NT2/D1 (cell line): ENCODE measurements at regions not wholly inside any gene's neighbourhood (a gene's known extent, or its start where the extent isn't known, plus 50 kb on each side); places are given as distances from the start of the nearest gene placed in this dataset.

ENCODE experiments used
- DNase-seq: peaks from one replicate; pipeline ENCODE4 v3.0.0-alpha.2; 2011; ENCODE audit warnings: low read depth, low spot score
- H3K27me3 ChIP-seq: 2 replicates; pipeline ENCODE4 v1.6.0; 2011; ENCODE audit warnings: mild to moderate bottlenecking; ENCODE audit not compliant: insufficient read length, insufficient read depth
- H3K36me3 ChIP-seq: 2 replicates; pipeline ENCODE4 v1.6.1; 2011; ENCODE audit warnings: mild to moderate bottlenecking, low read length, mixed read lengths; ENCODE audit not compliant: insufficient read depth, insufficient read length
- H3K4me1 ChIP-seq: 2 replicates; pipeline ENCODE4 v1.5.1; 2011; ENCODE audit not compliant: insufficient read depth, insufficient read length
- H3K4me3 ChIP-seq: 2 replicates; pipeline ENCODE4 v1.5.1; 2011; ENCODE audit warnings: low read depth; ENCODE audit not compliant: insufficient read length
- H3K9ac ChIP-seq: 2 replicates; pipeline ENCODE4 v1.6.0; 2011; ENCODE audit warnings: low read depth; ENCODE audit not compliant: insufficient read length
- H3K9me3 ChIP-seq: 2 replicates; pipeline ENCODE4 v1.5.1; 2011; ENCODE audit warnings: mild to moderate bottlenecking, low read length; ENCODE audit not compliant: insufficient read depth
- SUZ12 ChIP-seq: IDR thresholded peaks from 2 replicates; pipeline ENCODE4 v1.6.1; 2011; ENCODE audit not compliant: insufficient read length, insufficient read depth; ENCODE audit errors: extremely low read depth
- YY1 ChIP-seq: IDR thresholded peaks from 2 replicates; pipeline ENCODE4 v1.6.1; 2011; ENCODE audit not compliant: insufficient read length, insufficient read depth
- ZNF274 ChIP-seq: IDR thresholded peaks from 2 replicates; pipeline ENCODE4 v1.6.1; 2011; ENCODE audit warnings: mild to moderate bottlenecking, low read depth, low read length

DNA sequence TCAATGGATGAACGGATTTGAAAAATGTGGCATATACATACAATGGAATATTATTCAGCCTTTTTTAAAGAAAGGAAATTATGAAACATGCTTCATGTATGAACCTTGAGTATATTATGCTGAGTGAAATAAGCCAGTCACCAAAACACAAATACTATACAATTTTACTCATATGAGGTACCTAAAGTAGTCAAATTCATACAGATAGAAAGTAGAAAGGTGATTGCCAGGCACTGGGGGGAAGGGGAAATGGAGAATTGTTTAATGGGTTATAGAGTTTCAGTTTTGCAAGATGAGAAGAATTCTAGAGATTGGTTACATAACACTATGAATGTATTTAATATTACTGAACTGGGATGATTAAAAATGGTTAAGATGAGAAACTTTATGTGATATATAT is 171.4 kb downstream of the TMTC3 start:
- H3K36me3 ChIP-seq, result no peaks in the 10 kb centered on the region
- H3K4me1 ChIP-seq, result no peaks in the 10 kb centered on the region
- no peak overlapping the region for H3K9ac ChIP-seq
- no peaks in the 10 kb centered on the region for H3K27me3 ChIP-seq
- no peak for DNase-seq
- no peak overlapping the region for H3K4me3 ChIP-seq
- H3K9me3 ChIP-seq, result no peaks in the 10 kb centered on the region
- TF ChIP-seq SUZ12, result no peak
- TF ChIP-seq YY1, result no peak

DNA sequence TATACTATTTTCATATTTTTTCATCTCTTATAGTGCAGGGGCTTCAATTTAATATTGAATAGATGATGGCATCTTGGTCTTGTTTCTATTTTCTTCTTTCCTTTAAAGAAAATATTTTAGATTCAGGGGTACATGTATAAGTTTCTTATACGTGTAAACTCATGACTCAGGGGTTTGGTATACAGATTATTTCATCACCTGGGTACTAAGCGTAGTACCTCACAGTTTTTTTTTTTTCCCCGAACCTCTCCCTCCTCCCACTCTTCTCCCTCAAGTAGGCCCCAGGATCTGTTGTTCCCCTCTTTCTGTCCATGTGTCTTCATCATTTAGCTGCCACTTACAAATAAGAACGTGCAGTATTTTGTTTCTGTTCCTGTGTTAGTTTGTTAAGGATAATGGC is 172.6 kb downstream of the TMTC3 start:
- Histone ChIP-seq H3K27me3 (no peaks in the 10 kb centered on the region), H3K4me1 (no peaks in the 10 kb centered on the region), H3K9ac (no peak overlapping the region), H3K4me3 (no peak overlapping the region), H3K36me3 (no peaks in the 10 kb centered on the region), H3K9me3 (no peaks in the 10 kb centered on the region)
- DNase-seq, result no peak
- TF ChIP-seq SUZ12 (no peak), YY1 (no peak), ZNF274 (no peak)

DNA sequence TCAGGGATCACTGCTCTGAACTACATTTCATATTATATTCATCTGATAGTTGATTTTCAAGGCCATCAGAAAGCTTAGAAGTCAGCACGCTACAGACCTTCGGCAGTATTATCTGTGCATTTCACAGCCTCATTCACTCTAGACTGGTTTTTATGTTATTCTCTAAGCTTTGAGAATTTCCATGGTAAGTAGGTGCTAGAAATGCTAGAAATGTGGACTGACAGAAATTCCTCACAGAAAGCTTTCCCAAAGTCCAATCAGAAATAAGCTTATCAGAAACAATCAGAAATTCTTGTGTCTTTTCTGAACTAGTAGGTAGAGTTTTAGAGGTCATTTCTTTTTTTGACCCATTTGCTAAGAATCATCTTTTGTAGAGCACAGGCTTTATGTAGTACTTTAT is 176.6 kb downstream of the TMTC3 start:
- H3K9me3 ChIP-seq, result no peaks in the 10 kb centered on the region
- H3K36me3 ChIP-seq, result no peaks in the 10 kb centered on the region
- H3K9ac ChIP-seq, result no peak overlapping the region
- no peaks in the 10 kb centered on the region for H3K27me3 ChIP-seq
- H3K4me1 ChIP-seq, result no peaks in the 10 kb centered on the region
- TF ChIP-seq ZNF274 (no peak), SUZ12 (no peak), YY1 (no peak)
- DNase-seq, result no peak
- no peak overlapping the region for H3K4me3 ChIP-seq

DNA sequence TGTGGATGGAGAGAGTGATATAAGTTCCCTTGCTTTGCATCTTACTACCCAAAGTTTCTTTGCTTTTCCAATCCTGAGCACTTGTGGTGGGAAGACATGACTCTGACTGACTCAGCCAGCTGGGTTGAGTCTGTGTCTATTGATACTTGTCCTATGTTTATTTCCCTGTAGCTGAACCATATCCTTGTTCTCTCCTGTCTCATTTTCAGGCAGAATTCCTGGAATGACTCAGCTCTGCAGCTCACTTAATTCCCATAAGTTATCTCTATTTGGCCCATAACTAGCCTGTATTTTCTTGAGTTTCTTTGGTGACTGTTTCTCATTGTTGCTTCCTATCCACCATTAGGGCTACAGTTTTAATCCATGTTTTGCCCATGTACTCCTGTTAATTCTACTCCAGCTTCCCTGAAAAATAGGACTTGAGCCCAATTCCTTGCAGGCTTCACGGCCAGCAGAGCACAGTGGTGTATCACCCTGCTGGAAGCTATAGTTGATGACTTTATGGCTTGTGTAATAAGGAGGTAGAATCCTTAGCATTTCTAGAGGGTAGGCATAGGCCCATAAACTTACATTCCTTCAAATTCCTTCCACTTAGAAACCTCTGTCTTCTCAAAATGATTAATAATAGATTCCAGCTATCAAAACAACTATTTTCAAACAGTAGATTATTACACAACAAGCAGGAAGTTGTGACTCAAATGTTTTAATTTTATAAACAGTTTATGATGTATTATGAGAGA is 183.1 kb downstream of the TMTC3 start:
- H3K36me3 ChIP-seq, result no peaks in the 10 kb centered on the region
- H3K4me1 ChIP-seq, result no peaks in the 10 kb centered on the region
- H3K9ac ChIP-seq, result no peak overlapping the region
- TF ChIP-seq YY1 (no peak), SUZ12 (no peak), ZNF274 (no peak)
- no peaks in the 10 kb centered on the region for H3K27me3 ChIP-seq
- H3K4me3 ChIP-seq, result no peak overlapping the region
- no peaks in the 10 kb centered on the region for H3K9me3 ChIP-seq
- DNase-seq, result no peak

DNA sequence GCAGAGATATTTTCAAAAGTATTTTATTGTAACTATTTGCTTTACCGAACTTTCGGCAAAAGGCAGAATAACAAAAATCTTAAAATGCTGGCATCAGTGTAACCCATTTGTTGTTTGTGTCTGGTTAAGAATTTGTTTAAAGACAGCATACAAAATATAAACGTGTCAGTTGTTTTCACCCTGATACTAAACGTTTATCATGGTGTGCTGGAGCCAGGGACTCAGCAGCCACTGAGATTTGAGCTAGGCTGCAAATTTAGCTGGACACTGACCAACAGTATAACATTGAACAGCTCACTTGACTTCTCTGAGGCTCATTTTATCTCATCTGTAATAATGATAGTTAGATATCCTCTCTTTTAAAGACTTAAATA is 183.7 kb downstream of the TMTC3 start:
- DNase-seq, result no peak
- H3K4me1 ChIP-seq, result no peaks in the 10 kb centered on the region
- H3K36me3 ChIP-seq, result no peaks in the 10 kb centered on the region
- no peak overlapping the region for H3K4me3 ChIP-seq
- H3K9ac ChIP-seq, result no peak overlapping the region
- H3K9me3 ChIP-seq, result no peaks in the 10 kb centered on the region
- TF ChIP-seq ZNF274 (no peak), YY1 (no peak), SUZ12 (no peak)
- H3K27me3 ChIP-seq, result no peaks in the 10 kb centered on the region

DNA sequence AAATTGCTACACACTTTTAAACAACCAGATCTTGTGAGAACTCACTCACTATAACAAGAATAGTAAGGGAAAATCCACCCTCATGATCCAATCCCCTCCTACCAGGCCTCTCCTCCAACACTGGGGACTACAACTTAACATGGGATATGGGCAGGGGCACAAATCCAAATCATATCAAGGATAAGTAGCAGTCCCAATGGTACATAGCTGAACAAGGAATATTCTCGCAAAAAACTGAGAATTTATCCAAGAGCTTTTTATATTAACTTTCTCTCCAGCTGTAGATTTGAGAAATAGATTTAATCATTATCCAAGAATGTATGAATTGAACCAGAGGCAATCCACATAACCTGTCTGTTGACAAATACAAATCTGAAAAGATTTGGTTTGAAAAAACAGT is 185.2 kb downstream of the TMTC3 start:
- no peaks in the 10 kb centered on the region for H3K36me3 ChIP-seq
- H3K9me3 ChIP-seq, result no peaks in the 10 kb centered on the region
- no peak overlapping the region for H3K9ac ChIP-seq
- DNase-seq, result no peak
- no peaks in the 10 kb centered on the region for H3K4me1 ChIP-seq
- TF ChIP-seq ZNF274, result no peak
- H3K4me3 ChIP-seq, result no peak overlapping the region
- H3K27me3 ChIP-seq, result no peaks in the 10 kb centered on the region

DNA sequence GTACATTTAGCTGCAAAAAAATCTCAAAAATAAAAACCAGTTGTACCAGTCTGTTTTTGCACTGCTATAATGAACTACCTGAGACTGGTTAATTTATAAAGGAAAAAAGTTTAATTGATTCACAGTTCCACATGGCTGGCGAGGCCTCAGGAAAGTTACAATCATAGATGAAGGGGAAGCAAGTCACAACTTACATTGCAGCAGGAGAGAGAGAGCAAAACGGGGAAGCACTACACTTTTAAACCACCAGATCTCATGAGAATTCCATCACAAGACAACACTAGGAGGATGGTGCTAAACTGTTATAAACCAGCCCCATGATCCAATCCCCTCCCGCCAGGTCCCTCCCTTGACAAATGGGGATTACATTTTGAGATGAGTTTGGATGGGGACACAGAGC is 186.0 kb downstream of the TMTC3 start:
- Histone ChIP-seq H3K4me3 (no peak overlapping the region), H3K27me3 (no peaks in the 10 kb centered on the region), H3K9me3 (no peaks in the 10 kb centered on the region), H3K9ac (no peak overlapping the region), H3K4me1 (no peaks in the 10 kb centered on the region), H3K36me3 (no peaks in the 10 kb centered on the region)
- TF ChIP-seq YY1, result no peak
- TF ChIP-seq ZNF274, result no peak
- TF ChIP-seq SUZ12, result no peak
- no peak for DNase-seq
